ENCODE measurements at regions not wholly inside any gene's neighbourhood (a gene's known extent, or its start where the extent isn't known, plus 50 kb on each side); places are given as distances from the start of the nearest gene placed in this dataset.
A peak's percentile ranks its signal among the peaks of the same experiment; 100 is the strongest.

DNA sequence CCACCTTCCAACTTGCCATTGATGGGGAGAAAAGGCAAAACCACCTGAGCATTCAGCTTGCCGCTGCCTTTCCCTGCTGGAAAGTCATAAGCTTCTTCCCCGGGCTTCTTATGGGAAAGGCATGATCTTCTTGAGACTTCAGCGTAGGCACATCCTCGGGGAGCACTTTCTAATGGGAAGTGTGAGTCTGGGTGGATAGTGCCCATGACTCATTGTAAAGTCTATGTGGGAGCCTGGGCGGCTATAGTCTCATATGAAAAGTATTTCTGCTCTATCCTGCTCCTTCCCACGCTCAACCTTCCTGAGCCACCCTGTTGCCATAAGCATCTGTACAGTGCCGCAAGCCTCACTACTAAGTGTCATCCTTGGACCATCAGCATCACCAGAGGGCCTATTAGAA lies 309.9 kb upstream of the THBS1 start:
- DNase-seq (ENCODE audit: low read depth, low spot score): peak; percentile 90
- H3K4me1 ChIP-seq (ENCODE audit: control insufficient read depth, extremely low read depth, insufficient read depth, low read length): peaks cover 53% of the 10 kb centered on the region
- dilution Hi-C loops (cut with MboI; ENCODE audit: extremely low pct_ligation_motif_present, low sequenced_read_pairs): no loop called here
- ChIA-PET CTCF (interaction anchor here (0.9 to 2.7 kb wide), 5 partner anchors 10 to 486 kb away, joined by 3 to 10 read pairs (median 3); no protein-coding TSS in a partner anchor), POLR2A (interaction anchor here (1.5 kb wide), 1 partner anchor 310 kb away, joined by 7 read pairs; the partner anchor contains the start of gene THBS1)
- H2AFZ ChIP-seq (ENCODE audit: low read depth, low read length): peak overlapping the region; percentile 28
- peak overlapping the region; percentile 89 for H3K27ac ChIP-seq (ENCODE audit: insufficient read depth, low read depth, low read length)
- H3K9me3 ChIP-seq (replicated peaks; ENCODE audit: control insufficient read depth, insufficient read depth, low read length): no peaks in the 10 kb centered on the region
- BruUV-seq (replicated peaks): no TSS peak
- no peak overlapping the region for H3K4me3 ChIP-seq (replicated peaks in 1 of 3; ENCODE audit: insufficient read depth in 1 of 3, low read depth in 1 of 3, low read length in 3 of 3)
- no peaks in the 10 kb centered on the region for H3K9me1 ChIP-seq (replicated peaks; ENCODE audit: control insufficient read depth, extremely low read depth, insufficient read depth, low read length)
- no peaks in the 10 kb centered on the region for H3K79me2 ChIP-seq (ENCODE audit: control insufficient read depth, insufficient read depth, low read length)
- FAIRE-seq: peak; percentile 86
- intact Hi-C loops (cut with micrococcal nuclease): loop anchor here (1.0 kb wide), 1 partner anchor 16 kb away; no protein-coding TSS in a partner anchor
- no peak for TF ChIP-seq POLR2A (IDR thresholded peaks at IDR 0.05; ENCODE audit: low read depth, low read length)
- TF ChIP-seq POLR2AphosphoS5 (IDR thresholded peaks at IDR 0.05; ENCODE audit: insufficient read depth, low read depth, low read length): peak; percentile 41
- TF ChIP-seq, protein P1, sequence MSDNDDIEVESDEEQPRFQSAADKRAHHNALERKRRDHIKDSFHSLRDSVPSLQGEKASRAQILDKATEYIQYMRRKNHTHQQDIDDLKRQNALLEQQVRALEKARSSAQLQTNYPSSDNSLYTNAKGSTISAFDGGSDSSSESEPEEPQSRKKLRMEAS (IDR thresholded peaks at IDR 0.05; ENCODE audit: insufficient read depth, insufficient read length): no peak
- TF ChIP-seq MYC (IDR thresholded peaks at IDR 0.05; ENCODE audit: low read depth, low read length): no peak
- peak; percentile 80 for TF ChIP-seq JUN (IDR thresholded peaks at IDR 0.05; ENCODE audit: borderline replicate concordance, insufficient read depth, insufficient read length, low read depth)
- TF ChIP-seq EZH2 (IDR thresholded peaks at IDR 0.05; ENCODE audit: borderline replicate concordance, low read depth, low read length, severe bottlenecking): no peak
- TF ChIP-seq, protein P2, sequence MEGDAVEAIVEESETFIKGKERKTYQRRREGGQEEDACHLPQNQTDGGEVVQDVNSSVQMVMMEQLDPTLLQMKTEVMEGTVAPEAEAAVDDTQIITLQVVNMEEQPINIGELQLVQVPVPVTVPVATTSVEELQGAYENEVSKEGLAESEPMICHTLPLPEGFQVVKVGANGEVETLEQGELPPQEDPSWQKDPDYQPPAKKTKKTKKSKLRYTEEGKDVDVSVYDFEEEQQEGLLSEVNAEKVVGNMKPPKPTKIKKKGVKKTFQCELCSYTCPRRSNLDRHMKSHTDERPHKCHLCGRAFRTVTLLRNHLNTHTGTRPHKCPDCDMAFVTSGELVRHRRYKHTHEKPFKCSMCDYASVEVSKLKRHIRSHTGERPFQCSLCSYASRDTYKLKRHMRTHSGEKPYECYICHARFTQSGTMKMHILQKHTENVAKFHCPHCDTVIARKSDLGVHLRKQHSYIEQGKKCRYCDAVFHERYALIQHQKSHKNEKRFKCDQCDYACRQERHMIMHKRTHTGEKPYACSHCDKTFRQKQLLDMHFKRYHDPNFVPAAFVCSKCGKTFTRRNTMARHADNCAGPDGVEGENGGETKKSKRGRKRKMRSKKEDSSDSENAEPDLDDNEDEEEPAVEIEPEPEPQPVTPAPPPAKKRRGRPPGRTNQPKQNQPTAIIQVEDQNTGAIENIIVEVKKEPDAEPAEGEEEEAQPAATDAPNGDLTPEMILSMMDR (IDR thresholded peaks at IDR 0.05; ENCODE audit: extremely low read depth in 1 of 2, insufficient read depth in 1 of 2, low read depth in 1 of 2, low read length in 2 of 2): no peak
- TF ChIP-seq GATA2 (IDR thresholded peaks at IDR 0.05; ENCODE audit: insufficient read depth, insufficient read length, low read depth, low read length): peak; percentile 44
- TF ChIP-seq FOS (IDR thresholded peaks at IDR 0.05; ENCODE audit: borderline replicate concordance, insufficient read depth, low read length): peak; percentile 93
- H3K9ac ChIP-seq (replicated peaks; ENCODE audit: extremely low read depth, insufficient read depth, low read length): peak overlapping the region; percentile 44
- no peaks in the 10 kb centered on the region for H3K36me3 ChIP-seq (ENCODE audit: control insufficient read depth in 2 of 2, extremely low read depth in 1 of 2, insufficient read depth in 2 of 2, low read length in 2 of 2)
- peak overlapping the region; percentile 11 for H3K4me2 ChIP-seq (ENCODE audit: insufficient read depth, low read length)
- H4K20me1 ChIP-seq (replicated peaks; ENCODE audit: control insufficient read depth, extremely low read depth, insufficient read depth, low read length): no peaks in the 10 kb centered on the region
- H3K27me3 ChIP-seq (ENCODE audit: control insufficient read depth in 2 of 2, insufficient read depth in 2 of 2, low read length in 2 of 2): no peaks in the 10 kb centered on the region

Measured in endothelial cell of umbilical vein (primary cell).